Transverse colon (tissue), 4 donors: ENCODE measurements at regions not wholly inside any gene's neighbourhood (a gene's known extent, or its start where the extent isn't known, plus 50 kb on each side); places are given as distances from the start of the nearest gene placed in this dataset.

Experiments used
- DNase-seq: peaks from one replicate; pipeline ENCODE4 v3.0.0-alpha.2; 2019
- H3K27ac ChIP-seq, 4 donors: fragments of 200-600 bp; sonication (generic); 2 replicates each; pipeline ENCODE4 v1.5.1; 2016 to 2018; ENCODE audit warnings: inconsistent platforms in 4 of 4
- H3K27me3 ChIP-seq: fragments of 200-600 bp; sonication (generic); 2 replicates; pipeline ENCODE4 v1.5.1; 2017; ENCODE audit warnings: inconsistent platforms
- H3K36me3 ChIP-seq, 4 donors: fragments of 200-600 bp; sonication (generic); 2 replicates each; pipeline ENCODE4 v1.5.1; 2017 to 2019; ENCODE audit warnings: inconsistent platforms in 4 of 4
- H3K4me1 ChIP-seq, 4 donors: fragments of 200-600 bp; sonication (generic); 2 replicates each; pipeline ENCODE4 v1.5.1; 2017 to 2020; ENCODE audit warnings: inconsistent platforms in 4 of 4
- H3K4me3 ChIP-seq, 4 donors: fragments of 200-600 bp; sonication (generic); 1 replicate in 1 of 4; 2 replicates in 3 of 4; pipeline versions ENCODE4 v1.5.1 to v1.6.1; 2017 to 2019; ENCODE audit warnings: inconsistent platforms in 4 of 4
- H3K9me3 ChIP-seq, 2 donors: fragments of 200-600 bp; sonication (generic); 2 replicates each; pipeline ENCODE4 v1.5.1; 2017 to 2019; ENCODE audit warnings: inconsistent platforms in 2 of 2
- EP300 ChIP-seq: sonication (generic); formaldehyde crosslinking; IDR thresholded peaks from one replicate; pipeline ENCODE4 v1.6.1; 2017; ENCODE audit warnings: antibody characterized with exemption, low read depth
- POLR2A ChIP-seq: fragments of 450-650 bp; IDR thresholded peaks from one replicate; pipeline ENCODE4 v1.6.1; 2016; ENCODE audit warnings: antibody characterized with exemption, mild to moderate bottlenecking, moderate library complexity
- POLR2AphosphoS5 ChIP-seq, 3 donors: sonication (generic); formaldehyde crosslinking; IDR thresholded peaks; one replicate each; pipeline ENCODE4 v1.6.1; 2016; ENCODE audit warnings: antibody characterized with exemption in 3 of 3
- WGBS, 2 donors: methylation state at CpG; one replicate each; pipeline ENCODE4 v1.1.5; 2018; ENCODE audit warnings: low coverage in 1 of 2; 5-methylcytosine and 5-hydroxymethylcytosine counted together
- in situ Hi-C, 4 donors: fragments of 200-750 bp; cut with MboI; loops; one replicate each; pipeline versions ENCODE4 v1.15.0 to v1.15.1; 2017; ENCODE audit warnings: low sequenced_read_pairs in 3 of 4, low pct_ligation_motif_present in 1 of 4, low pct_unique_long_range_greater_than_20kb in 1 of 4
- intact Hi-C: fragments of 100-400 bp; cut with DNase I; formaldehyde crosslinking; loops from one replicate; pipeline ENCODE4 v1.15.1; 2023; ENCODE audit warnings: low total_unique reads
- TF ChIP-seq, protein P1 (sequence below), 5 experiments: fragments of 200-600 bp in 3 of 5; fragments of 450-650 bp in 2 of 5; sonication (generic) in 3 of 5; IDR thresholded peaks; 1 replicate in 2 of 5; 2 replicates in 3 of 5; pipeline ENCODE4 v1.5.1; 2016 to 2017; ENCODE audit warnings: antibody characterized with exemption in 5 of 5, inconsistent platforms in 3 of 5, mild to moderate bottlenecking in 2 of 5, moderate library complexity in 1 of 5

DNA sequence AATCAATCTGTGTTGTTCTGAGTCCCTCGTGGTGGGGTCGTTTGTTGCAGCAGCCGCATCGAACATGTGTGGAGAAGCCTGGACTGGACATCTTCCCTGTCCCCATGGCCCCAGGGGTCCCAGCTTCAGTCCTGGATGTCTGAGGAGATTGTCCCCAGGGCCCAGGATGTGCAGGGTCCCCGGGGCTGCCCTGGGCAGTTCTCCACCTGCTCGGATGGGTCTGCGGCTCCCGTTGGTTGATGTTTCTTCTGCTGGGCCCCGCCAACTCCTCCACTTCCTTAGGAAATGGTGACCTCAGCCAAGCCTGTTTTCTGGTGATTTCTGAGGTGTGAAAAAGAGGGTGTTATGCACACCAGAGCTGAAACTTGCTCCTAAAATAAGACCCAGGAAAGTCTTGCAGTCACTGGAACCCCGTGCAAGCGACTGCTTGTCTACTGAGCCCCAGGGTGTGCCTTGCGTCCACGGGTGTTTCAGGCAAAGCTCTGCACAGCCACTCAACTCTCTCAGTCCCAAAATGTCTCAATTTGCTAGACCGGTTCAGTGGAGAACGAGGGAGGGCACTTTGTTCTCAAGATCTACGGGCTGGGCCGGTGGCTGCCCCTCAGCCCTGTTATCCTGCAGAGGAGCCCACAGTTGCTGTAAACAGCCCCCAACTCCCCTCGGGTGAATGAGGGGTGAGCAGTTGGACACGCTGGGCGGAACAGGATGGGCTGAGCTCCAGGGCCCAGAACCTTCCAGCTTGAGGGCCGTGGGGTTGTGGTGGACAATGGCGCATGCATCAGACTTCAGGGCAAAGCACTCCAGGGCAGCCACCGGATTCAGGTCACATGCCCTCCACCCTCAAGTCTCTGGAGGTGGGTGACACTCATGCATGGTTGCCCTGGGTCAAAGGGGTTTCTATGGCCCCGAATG lies 66.7 kb upstream of the OLFM1 start:
- no peak for DNase-seq
- Histone ChIP-seq H3K4me1 (no peaks in the 10 kb centered on the region), H3K36me3 (no peaks in the 10 kb centered on the region), H3K4me3 (no peak overlapping the region), H3K27me3 (no peaks in the 10 kb centered on the region), H3K27ac (no peak overlapping the region), H3K9me3 (no peaks in the 10 kb centered on the region)
- intact Hi-C loops (no loop called here), in situ Hi-C loops (no loop called here)
- 74% methylated on average over 20 of the region's 24 CpGs; no CpG with 5 or more reads in 1 of the 2 donors for WGBS, 2 donors
- TF ChIP-seq, protein P1, sequence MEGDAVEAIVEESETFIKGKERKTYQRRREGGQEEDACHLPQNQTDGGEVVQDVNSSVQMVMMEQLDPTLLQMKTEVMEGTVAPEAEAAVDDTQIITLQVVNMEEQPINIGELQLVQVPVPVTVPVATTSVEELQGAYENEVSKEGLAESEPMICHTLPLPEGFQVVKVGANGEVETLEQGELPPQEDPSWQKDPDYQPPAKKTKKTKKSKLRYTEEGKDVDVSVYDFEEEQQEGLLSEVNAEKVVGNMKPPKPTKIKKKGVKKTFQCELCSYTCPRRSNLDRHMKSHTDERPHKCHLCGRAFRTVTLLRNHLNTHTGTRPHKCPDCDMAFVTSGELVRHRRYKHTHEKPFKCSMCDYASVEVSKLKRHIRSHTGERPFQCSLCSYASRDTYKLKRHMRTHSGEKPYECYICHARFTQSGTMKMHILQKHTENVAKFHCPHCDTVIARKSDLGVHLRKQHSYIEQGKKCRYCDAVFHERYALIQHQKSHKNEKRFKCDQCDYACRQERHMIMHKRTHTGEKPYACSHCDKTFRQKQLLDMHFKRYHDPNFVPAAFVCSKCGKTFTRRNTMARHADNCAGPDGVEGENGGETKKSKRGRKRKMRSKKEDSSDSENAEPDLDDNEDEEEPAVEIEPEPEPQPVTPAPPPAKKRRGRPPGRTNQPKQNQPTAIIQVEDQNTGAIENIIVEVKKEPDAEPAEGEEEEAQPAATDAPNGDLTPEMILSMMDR (IDR thresholded peaks at IDR 0.05): no peak

DNA sequence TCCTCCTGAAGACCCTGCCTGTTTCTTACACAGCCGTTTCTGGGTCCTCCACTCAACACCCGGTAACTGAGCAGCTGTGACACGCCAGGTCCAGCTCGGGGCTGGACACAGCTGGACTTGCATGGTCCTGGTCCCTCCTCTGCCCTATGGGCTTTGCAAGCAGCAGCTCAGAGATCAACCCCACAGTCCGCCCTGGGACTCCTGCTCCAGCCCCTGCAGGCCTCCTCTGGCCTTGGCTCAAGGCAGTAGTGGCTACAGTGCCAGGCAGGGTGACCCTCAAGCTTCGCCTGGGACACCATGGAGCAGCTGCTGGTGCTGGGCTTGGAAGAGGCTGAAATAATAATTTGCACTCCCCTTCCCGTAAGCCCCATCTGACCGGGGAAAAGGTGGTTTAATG lies 66.1 kb upstream of the OLFM1 start:
- H3K9me3 ChIP-seq: no peaks in the 10 kb centered on the region
- no peak overlapping the region for H3K27ac ChIP-seq
- H3K4me1 ChIP-seq: no peaks in the 10 kb centered on the region
- WGBS, 2 donors: 58% methylated on average over 8 of the region's 8 CpGs; no CpG with 5 or more reads in 1 of the 2 donors
- no peaks in the 10 kb centered on the region for H3K27me3 ChIP-seq
- intact Hi-C loops (no loop called here), in situ Hi-C loops (no loop called here)
- no peak overlapping the region for H3K4me3 ChIP-seq
- no peak for DNase-seq
- TF ChIP-seq POLR2AphosphoS5 (IDR thresholded peaks at IDR 0.05) (no peak), POLR2A (no peak), EP300 (no peak)
- TF ChIP-seq, protein P1 (IDR thresholded peaks at IDR 0.05): no peak
- no peaks in the 10 kb centered on the region for H3K36me3 ChIP-seq

- no peak overlapping the region for H3K4me3 ChIP-seq
- no peak for TF ChIP-seq POLR2A
- TF ChIP-seq POLR2AphosphoS5 (IDR thresholded peaks at IDR 0.05): no peak
- H3K9me3 ChIP-seq: no peaks in the 10 kb centered on the region
- no peak overlapping the region for H3K27ac ChIP-seq
- no peaks in the 10 kb centered on the region for H3K36me3 ChIP-seq
- WGBS, 2 donors: 82% methylated on average over 16 of the region's 18 CpGs; no CpG with 5 or more reads in 1 of the 2 donors
- in situ Hi-C loops: no loop called here
- no peak for DNase-seq
- intact Hi-C loops: no loop called here
- no peaks in the 10 kb centered on the region for H3K27me3 ChIP-seq
- no peaks in the 10 kb centered on the region for H3K4me1 ChIP-seq
Observed at GRCh38 chr9:135022191-135022870, 65.1 kb upstream of the OLFM1 start.

GRCh38 chr9:135023088-135023785 lies 64.2 kb upstream of the OLFM1 start:
- TF ChIP-seq, protein P1 (IDR thresholded peaks at IDR 0.05): no peak
- TF ChIP-seq EP300 (no peak), POLR2A (no peak), POLR2AphosphoS5 (IDR thresholded peaks at IDR 0.05) (no peak)
- intact Hi-C loops: no loop called here
- H3K4me3 ChIP-seq: no peak overlapping the region
- H3K36me3 ChIP-seq: no peaks in the 10 kb centered on the region
- no peak for DNase-seq
- no peaks in the 10 kb centered on the region for H3K9me3 ChIP-seq
- no peaks in the 10 kb centered on the region for H3K4me1 ChIP-seq
- WGBS, 2 donors: 25 to 51% methylated on average over 1 to 9 of the region's 9 CpGs
- no peak overlapping the region for H3K27ac ChIP-seq
- no peaks in the 10 kb centered on the region for H3K27me3 ChIP-seq
- in situ Hi-C loops: no loop called here
